Lower leg skin (tissue), 4 donors: ENCODE measurements at regions not wholly inside any gene's neighbourhood (a gene's known extent, or its start where the extent isn't known, plus 50 kb on each side); places are given as distances from the start of the nearest gene placed in this dataset.

Experiments used
- DNase-seq, 2 donors: peaks; one replicate each; pipeline ENCODE4 v3.0.0-alpha.2; 2019; ENCODE audit warnings: low spot score in 2 of 2
- H3K4me3 ChIP-seq: fragments of 200-600 bp; sonication (generic); 2 replicates; pipeline ENCODE4 v1.5.1; 2017; ENCODE audit warnings: mild to moderate bottlenecking, low read depth; ENCODE audit not compliant: poor library complexity, severe bottlenecking
- POLR2A ChIP-seq, 2 donors: fragments of 450-650 bp; IDR thresholded peaks; one replicate each; pipeline ENCODE4 v1.6.1; 2016 to 2017; ENCODE audit warnings: antibody characterized with exemption in 2 of 2, mild to moderate bottlenecking in 1 of 2, moderate library complexity in 1 of 2
- WGBS, 2 donors: methylation state at CpG; one replicate each; pipeline ENCODE4 v1.1.5; 2018; 5-methylcytosine and 5-hydroxymethylcytosine counted together
- intact Hi-C: fragments of 100-400 bp; cut with DNase I; formaldehyde crosslinking; loops from one replicate; pipeline ENCODE4 v1.15.0; 2023; ENCODE audit warnings: low total_unique reads
- TF ChIP-seq, protein P1 (sequence below), 3 donors: fragments of 450-650 bp; IDR thresholded peaks; one replicate each; pipeline ENCODE4 v1.5.1; 2016; ENCODE audit warnings: antibody characterized with exemption in 3 of 3, mild to moderate bottlenecking in 3 of 3, moderate library complexity in 2 of 3

DNA sequence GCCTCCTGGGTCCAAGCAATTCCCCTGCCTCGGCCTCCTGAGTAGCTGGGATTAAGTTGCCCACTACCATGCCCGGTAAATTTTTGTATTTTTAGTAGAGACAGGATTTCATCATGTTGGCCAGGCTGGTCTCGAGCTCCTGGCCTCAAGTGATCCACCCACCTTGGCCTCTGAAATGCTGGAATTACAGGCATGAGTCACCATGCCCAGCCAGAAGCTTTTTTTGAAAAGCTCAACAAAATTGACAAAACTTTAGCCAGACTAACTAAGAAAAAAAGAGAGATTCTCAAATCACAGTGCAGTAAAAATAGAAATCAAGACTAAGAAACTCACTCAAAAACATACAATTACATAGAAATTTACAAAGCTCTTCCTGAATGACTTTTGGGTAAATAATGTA, 420.6 kb downstream of the COL12A1 start:
- no peak for DNase-seq
- TF ChIP-seq, protein P1, sequence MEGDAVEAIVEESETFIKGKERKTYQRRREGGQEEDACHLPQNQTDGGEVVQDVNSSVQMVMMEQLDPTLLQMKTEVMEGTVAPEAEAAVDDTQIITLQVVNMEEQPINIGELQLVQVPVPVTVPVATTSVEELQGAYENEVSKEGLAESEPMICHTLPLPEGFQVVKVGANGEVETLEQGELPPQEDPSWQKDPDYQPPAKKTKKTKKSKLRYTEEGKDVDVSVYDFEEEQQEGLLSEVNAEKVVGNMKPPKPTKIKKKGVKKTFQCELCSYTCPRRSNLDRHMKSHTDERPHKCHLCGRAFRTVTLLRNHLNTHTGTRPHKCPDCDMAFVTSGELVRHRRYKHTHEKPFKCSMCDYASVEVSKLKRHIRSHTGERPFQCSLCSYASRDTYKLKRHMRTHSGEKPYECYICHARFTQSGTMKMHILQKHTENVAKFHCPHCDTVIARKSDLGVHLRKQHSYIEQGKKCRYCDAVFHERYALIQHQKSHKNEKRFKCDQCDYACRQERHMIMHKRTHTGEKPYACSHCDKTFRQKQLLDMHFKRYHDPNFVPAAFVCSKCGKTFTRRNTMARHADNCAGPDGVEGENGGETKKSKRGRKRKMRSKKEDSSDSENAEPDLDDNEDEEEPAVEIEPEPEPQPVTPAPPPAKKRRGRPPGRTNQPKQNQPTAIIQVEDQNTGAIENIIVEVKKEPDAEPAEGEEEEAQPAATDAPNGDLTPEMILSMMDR (IDR thresholded peaks at IDR 0.05) = no peak
- no peak for TF ChIP-seq POLR2A (IDR thresholded peaks at IDR 0.05)
- intact Hi-C loops = no loop called here
- 65 to 72% methylated on average over 3 of the region's 3 CpGs for WGBS, 2 donors
- no peak overlapping the region for H3K4me3 ChIP-seq

DNA sequence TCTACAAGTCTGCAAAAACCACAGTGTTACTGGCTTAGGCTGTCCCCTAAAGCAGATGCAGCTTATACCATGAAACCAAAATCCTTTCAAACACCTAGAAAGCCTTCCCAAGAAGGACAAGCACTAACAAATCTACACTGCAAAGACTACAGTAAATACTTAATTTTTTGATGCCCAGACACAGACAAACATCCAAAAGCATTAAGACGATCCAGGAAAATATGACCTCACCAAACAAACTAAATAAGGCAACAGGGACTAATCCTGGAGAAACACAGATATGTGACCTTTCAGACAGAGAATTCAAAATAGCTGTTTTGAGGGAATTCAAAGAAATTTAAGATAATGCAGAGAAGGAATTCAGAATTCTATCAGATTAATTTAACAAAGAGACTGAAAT, 423.5 kb downstream of the COL12A1 start:
- TF ChIP-seq, protein P1 (IDR thresholded peaks at IDR 0.05) = no peak
- TF ChIP-seq POLR2A (IDR thresholded peaks at IDR 0.05) = no peak
- DNase-seq = no peak
- intact Hi-C loops = no loop called here
- H3K4me3 ChIP-seq = no peak overlapping the region
- WGBS, 2 donors = 60 to 67% methylated on average over 1 of the region's 1 CpG

DNA sequence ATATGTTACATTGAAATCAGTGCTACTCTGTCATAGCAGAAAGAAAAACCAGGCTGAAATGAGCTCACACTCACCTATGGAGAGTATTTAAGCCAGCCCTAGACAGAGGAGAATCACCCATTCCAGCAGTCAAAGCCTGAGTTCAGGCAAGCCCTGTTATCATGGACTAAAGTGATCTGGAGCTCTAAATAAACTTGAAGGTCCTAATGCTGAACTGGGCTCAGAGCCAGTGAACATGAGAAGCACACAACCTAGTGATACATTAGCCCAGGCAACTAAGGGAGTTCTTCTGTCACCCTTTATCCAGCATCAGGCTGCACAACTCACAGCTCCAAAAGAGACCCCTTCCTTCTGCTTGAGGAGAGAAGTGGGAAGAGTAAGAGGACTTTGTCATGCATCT, 425.0 kb downstream of the COL12A1 start:
- no peak for DNase-seq
- no peak for TF ChIP-seq POLR2A (IDR thresholded peaks at IDR 0.05)
- TF ChIP-seq, protein P1 (IDR thresholded peaks at IDR 0.05) = no peak
- intact Hi-C loops = no loop called here
- H3K4me3 ChIP-seq = no peak overlapping the region

DNA sequence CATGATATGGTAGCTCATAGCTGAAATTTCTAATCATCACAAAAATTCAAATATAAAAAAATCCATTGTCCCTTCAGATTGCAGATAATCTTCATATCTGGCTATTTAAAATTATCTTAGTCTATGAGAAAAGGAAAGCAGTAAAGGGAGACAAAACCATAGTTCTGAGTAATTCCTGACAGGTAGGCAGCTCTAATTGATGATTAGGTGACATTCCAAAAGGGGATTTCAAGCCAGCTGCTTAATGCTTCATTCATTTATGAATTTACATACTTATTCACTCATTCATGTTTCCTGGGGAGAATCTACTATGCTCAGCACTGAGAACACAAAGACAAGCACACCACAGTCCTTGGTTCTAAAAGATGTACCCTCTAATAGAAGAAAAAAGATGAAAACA, 437.1 kb downstream of the COL12A1 start:
- intact Hi-C loops = no loop called here
- no peak for DNase-seq
- no peak overlapping the region for H3K4me3 ChIP-seq
- TF ChIP-seq, protein P1 (IDR thresholded peaks at IDR 0.05) = no peak
- no peak for TF ChIP-seq POLR2A (IDR thresholded peaks at IDR 0.05)

DNA sequence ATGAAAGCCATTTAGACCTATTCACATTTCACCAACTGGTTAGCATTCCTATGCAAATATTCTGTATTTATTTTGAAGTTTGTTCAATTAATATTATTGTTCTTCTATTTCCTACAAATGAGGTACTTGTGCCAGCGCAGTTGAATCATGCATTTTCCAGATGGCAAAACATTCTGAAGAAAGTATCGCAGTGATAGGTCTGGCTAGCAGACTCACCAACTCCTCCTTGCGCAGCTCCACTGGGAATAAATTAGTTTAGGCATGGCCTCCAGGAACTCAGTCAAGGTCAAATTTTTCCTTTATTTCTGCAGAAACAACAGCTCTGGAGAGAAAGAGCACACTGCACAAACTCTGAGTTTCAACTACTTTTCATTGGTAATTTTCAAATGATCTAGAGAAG, 437.7 kb downstream of the COL12A1 start:
- TF ChIP-seq, protein P1 (IDR thresholded peaks at IDR 0.05) = no peak
- no peak for TF ChIP-seq POLR2A (IDR thresholded peaks at IDR 0.05)
- no peak for DNase-seq
- no peak overlapping the region for H3K4me3 ChIP-seq
- WGBS, 2 donors = 49 to 56% methylated on average over 3 of the region's 3 CpGs
- intact Hi-C loops = no loop called here

DNA sequence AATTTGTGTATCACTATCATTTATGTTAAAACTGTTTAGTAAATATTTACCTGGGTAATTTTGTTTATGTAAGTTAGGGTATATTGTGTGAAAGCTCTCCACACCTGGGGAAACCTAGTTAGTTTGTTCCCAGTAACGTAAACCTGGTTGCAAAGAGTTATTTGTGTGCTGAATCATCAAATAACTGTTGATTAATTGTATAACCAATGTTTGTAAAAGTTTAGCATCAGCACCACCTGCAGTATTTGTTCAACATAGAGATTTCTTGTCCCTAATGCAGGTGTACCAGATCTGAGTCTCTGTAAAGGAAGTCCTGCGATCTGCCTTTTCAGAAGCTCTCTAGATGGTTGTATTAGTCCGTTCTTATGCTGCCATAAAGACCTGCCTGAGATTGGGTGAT, 440.4 kb downstream of the COL12A1 start:
- no peak overlapping the region for H3K4me3 ChIP-seq
- intact Hi-C loops = no loop called here
- no peak for DNase-seq
- TF ChIP-seq, protein P1 (IDR thresholded peaks at IDR 0.05) = no peak
- TF ChIP-seq POLR2A (IDR thresholded peaks at IDR 0.05) = no peak
- WGBS, 2 donors = 70 to 90% methylated on average over 3 of the region's 3 CpGs
